ENCODE measurements at regions not wholly inside any gene's neighbourhood (a gene's known extent, or its start where the extent isn't known, plus 50 kb on each side); places are given as distances from the start of the nearest gene placed in this dataset.
"Not testable (repeated sequence)": the region's sequence is repeated elsewhere in the genome, so short reads cannot be mapped to it uniquely, and the experiment has no call there.

DNA sequence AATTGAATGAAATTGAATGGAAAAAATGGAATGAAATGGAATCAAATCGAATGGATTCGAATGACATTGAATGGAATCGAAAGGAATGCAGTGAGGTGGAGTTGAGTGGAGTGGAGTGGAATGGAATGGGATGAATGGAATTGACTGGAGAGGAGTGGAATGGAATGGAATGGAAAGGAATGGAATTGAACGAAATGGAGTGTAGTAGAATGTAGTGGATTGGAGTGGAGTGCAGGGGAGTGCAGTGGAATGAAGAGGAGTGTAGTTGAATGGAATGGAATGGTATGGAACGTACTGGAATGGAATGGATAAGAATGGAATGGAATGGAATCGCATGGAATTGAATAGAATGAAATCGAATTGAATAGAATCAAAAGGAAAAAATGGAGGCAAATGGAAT is 1047.3 kb downstream of the CDY1 start:
- TF ChIP-seq, protein P1, sequence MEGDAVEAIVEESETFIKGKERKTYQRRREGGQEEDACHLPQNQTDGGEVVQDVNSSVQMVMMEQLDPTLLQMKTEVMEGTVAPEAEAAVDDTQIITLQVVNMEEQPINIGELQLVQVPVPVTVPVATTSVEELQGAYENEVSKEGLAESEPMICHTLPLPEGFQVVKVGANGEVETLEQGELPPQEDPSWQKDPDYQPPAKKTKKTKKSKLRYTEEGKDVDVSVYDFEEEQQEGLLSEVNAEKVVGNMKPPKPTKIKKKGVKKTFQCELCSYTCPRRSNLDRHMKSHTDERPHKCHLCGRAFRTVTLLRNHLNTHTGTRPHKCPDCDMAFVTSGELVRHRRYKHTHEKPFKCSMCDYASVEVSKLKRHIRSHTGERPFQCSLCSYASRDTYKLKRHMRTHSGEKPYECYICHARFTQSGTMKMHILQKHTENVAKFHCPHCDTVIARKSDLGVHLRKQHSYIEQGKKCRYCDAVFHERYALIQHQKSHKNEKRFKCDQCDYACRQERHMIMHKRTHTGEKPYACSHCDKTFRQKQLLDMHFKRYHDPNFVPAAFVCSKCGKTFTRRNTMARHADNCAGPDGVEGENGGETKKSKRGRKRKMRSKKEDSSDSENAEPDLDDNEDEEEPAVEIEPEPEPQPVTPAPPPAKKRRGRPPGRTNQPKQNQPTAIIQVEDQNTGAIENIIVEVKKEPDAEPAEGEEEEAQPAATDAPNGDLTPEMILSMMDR (conservative IDR thresholded peaks at IDR 0.05; ENCODE audit: low read depth, low read length): not testable (repeated sequence)
- not testable (repeated sequence) for TF ChIP-seq POLR2A (IDR thresholded peaks at IDR 0.05; ENCODE audit: low read depth, low read length); SMC3 (IDR thresholded peaks at IDR 0.05; ENCODE audit: low read depth, low read length); MAFK (IDR thresholded peaks at IDR 0.05; ENCODE audit: low read depth, low read length); CEBPB (IDR thresholded peaks at IDR 0.05; ENCODE audit: low read depth, low read length); FOS (IDR thresholded peaks at IDR 0.05; ENCODE audit: low read depth, low read length); RCOR1 (IDR thresholded peaks at IDR 0.05; ENCODE audit: insufficient replicate concordance, low read length); RAD21 (IDR thresholded peaks at IDR 0.05; ENCODE audit: low read length); MXI1 (IDR thresholded peaks at IDR 0.05; ENCODE audit: borderline replicate concordance, low read depth, low read length); BHLHE40 (IDR thresholded peaks at IDR 0.05; ENCODE audit: low read depth, low read length)
- TF ChIP-seq, protein P2, sequence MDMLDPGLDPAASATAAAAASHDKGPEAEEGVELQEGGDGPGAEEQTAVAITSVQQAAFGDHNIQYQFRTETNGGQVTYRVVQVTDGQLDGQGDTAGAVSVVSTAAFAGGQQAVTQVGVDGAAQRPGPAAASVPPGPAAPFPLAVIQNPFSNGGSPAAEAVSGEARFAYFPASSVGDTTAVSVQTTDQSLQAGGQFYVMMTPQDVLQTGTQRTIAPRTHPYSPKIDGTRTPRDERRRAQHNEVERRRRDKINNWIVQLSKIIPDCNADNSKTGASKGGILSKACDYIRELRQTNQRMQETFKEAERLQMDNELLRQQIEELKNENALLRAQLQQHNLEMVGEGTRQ (IDR thresholded peaks at IDR 0.05; ENCODE audit: low read depth, low read length): not testable (repeated sequence)

Data from IMR-90 (cell line).